GM12865 (cell line): ENCODE measurements at regions not wholly inside any gene's neighbourhood (a gene's known extent, or its start where the extent isn't known, plus 50 kb on each side); places are given as distances from the start of the nearest gene placed in this dataset.

Experiments
- DNase-seq: peaks from one replicate; pipeline ENCODE4 v3.0.0; 2010; ENCODE audit warnings: low read depth
- H3K4me3 ChIP-seq: 2 replicates; pipeline ENCODE4 v1.5.1; 2011; ENCODE audit warnings: mild to moderate bottlenecking, low read depth, low read length, control low read depth
- CTCF ChIP-seq: IDR thresholded peaks from 2 replicates; pipeline ENCODE4 v1.5.1; 2011; ENCODE audit warnings: low read length, control low read depth, low read depth, inconsistent platforms; ENCODE audit not compliant: insufficient read depth; ENCODE audit errors: missing control alignments

GRCh38 chr5:54833590-54833989 lies 151.8 kb downstream of the ESM1 start:
- H3K4me3 ChIP-seq, result no peak overlapping the region
- no peak for DNase-seq
- TF ChIP-seq CTCF, result no peak

- no peak overlapping the region for H3K4me3 ChIP-seq
- no peak for DNase-seq
- no peak for TF ChIP-seq CTCF
These were observed 152.5 kb downstream of the ESM1 start for GRCh38 chr5:54832858-54833257.

- TF ChIP-seq CTCF, result no peak
- no peak for DNase-seq
- no peak overlapping the region for H3K4me3 ChIP-seq
These were observed 153.3 kb downstream of the ESM1 start for GRCh38 chr5:54832045-54832444.

- DNase-seq, result no peak
- H3K4me3 ChIP-seq, result no peak overlapping the region
- no peak for TF ChIP-seq CTCF
These were observed 154.2 kb downstream of the ESM1 start for GRCh38 chr5:54831233-54831632.

GRCh38 chr5:54829676-54830535 lies 155.5 kb downstream of the ESM1 start:
- no peak for TF ChIP-seq CTCF
- DNase-seq, result no peak
- no peak overlapping the region for H3K4me3 ChIP-seq

GRCh38 chr5:54829102-54829501 lies 156.3 kb downstream of the ESM1 start:
- no peak for DNase-seq

More at GRCh38 chr5:54829102-54829501, 156.3 kb downstream of the ESM1 start:
- TF ChIP-seq CTCF, result no peak
- H3K4me3 ChIP-seq, result no peak overlapping the region
